ENCODE measurements at regions not wholly inside any gene's neighbourhood (a gene's known extent, or its start where the extent isn't known, plus 50 kb on each side); places are given as distances from the start of the nearest gene placed in this dataset.

DNA sequence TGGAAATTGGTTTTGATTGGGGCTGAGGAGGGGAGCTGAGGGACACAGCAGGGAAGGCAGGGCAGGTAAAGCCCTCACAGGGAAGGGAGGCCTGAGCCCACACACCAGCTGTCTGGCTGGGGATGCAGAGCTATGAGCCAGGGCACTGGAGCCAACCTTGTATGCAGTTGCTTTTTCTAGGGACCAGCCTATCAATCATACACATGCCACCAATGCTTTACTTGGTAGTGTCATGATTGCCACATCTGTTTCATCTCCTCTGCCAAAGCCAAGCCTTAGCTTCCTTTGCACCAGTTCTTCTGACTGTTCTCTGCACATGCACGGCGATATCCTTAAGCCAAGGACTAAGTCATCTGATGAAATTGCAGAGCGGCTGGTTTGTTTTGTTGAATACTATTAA is 207.1 kb upstream of the PLET1 start:
- TF ChIP-seq SPI1 (IDR thresholded peaks at IDR 0.05; ENCODE audit: low read depth, low read length) (no peak), TAF1 (IDR thresholded peaks at IDR 0.05; ENCODE audit: low read depth, low read length) (no peak), POLR2A (IDR thresholded peaks at IDR 0.05; ENCODE audit: low read depth, low read length) (no peak), POU2F2 (IDR thresholded peaks at IDR 0.05; ENCODE audit: low read depth, low read length) (no peak), POLR2AphosphoS5 (IDR thresholded peaks at IDR 0.05; ENCODE audit: low read depth, low read length) (no peak), PAX5 (IDR thresholded peaks at IDR 0.05; ENCODE audit: insufficient read depth, low read length, severe bottlenecking) (no peak)

Measured in GM12891 (cell line).